GM12874 (cell line): ENCODE measurements at regions not wholly inside any gene's neighbourhood (a gene's known extent, or its start where the extent isn't known, plus 50 kb on each side); places are given as distances from the start of the nearest gene placed in this dataset.

Experiments
- TF ChIP-seq, protein P1 (sequence below): IDR thresholded peaks from 2 replicates; pipeline ENCODE4 v1.5.1; 2011; ENCODE audit warnings: low read depth, mild to moderate bottlenecking, control low read depth, low read length, moderate library complexity; ENCODE audit not compliant: insufficient read depth

DNA sequence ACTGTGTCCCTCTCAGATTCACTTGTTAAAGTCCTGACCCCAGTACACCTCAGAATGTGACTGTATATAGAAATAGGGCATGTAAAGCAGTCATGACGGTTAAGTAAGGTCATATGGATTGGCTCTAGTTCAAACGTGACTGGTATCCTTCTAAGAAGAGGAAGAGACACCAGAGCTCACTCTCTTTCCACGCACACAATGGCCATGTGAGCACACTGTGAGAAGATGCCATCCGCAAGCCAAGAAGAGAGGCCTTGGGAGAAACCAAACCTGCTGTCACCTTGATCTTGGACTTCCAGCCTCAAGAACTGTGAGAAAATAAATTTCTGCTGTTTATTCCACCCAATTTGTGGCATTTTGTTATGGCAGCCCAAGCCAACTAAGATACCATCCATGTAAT is 56.8 kb upstream of the IRF2BP2 start:
- TF ChIP-seq, protein P1, sequence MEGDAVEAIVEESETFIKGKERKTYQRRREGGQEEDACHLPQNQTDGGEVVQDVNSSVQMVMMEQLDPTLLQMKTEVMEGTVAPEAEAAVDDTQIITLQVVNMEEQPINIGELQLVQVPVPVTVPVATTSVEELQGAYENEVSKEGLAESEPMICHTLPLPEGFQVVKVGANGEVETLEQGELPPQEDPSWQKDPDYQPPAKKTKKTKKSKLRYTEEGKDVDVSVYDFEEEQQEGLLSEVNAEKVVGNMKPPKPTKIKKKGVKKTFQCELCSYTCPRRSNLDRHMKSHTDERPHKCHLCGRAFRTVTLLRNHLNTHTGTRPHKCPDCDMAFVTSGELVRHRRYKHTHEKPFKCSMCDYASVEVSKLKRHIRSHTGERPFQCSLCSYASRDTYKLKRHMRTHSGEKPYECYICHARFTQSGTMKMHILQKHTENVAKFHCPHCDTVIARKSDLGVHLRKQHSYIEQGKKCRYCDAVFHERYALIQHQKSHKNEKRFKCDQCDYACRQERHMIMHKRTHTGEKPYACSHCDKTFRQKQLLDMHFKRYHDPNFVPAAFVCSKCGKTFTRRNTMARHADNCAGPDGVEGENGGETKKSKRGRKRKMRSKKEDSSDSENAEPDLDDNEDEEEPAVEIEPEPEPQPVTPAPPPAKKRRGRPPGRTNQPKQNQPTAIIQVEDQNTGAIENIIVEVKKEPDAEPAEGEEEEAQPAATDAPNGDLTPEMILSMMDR: no peak

GRCh38 chr1:234665975-234666605 is 56.1 kb upstream of the IRF2BP2 start:
- TF ChIP-seq, protein P1: no peak

GRCh38 chr1:234662148-234662547 is 52.2 kb upstream of the IRF2BP2 start:
- TF ChIP-seq, protein P1: no peak

DNA sequence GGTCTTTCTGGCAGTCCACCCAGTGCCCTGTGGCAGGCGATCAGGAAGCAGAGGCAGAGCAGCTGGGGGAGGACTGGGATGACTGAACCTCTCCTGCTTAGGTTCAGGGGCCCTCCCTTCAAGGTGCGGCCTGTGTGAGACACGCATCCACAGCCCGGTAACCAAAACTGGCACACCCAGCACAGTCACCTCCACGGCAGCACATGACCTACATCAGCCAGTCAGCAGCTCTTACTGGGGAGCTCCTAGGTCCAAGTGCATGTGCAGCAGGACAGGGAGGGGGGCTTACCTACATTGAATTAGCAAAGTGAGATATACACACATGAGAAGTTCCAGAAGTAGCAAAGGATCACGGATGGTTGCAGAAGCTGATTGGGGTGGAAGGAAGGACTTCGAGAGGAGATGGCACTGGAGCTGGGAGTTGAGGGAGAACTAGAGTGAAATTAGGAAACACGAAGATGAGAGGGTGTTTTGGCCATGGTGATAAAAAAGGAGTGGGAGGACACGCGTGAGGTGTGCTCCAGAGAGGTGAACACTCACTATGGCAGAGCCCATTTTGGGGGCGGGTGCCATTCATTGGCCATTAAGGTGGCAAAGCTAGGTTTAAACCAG is 51.4 kb upstream of the IRF2BP2 start:
- TF ChIP-seq, protein P1: no peak

GRCh38 chr1:234660536-234661316 is 50.7 kb upstream of the IRF2BP2 start:
- TF ChIP-seq, protein P1: no peak
